ENCODE measurements at regions not wholly inside any gene's neighbourhood (a gene's known extent, or its start where the extent isn't known, plus 50 kb on each side); places are given as distances from the start of the nearest gene placed in this dataset.

DNA sequence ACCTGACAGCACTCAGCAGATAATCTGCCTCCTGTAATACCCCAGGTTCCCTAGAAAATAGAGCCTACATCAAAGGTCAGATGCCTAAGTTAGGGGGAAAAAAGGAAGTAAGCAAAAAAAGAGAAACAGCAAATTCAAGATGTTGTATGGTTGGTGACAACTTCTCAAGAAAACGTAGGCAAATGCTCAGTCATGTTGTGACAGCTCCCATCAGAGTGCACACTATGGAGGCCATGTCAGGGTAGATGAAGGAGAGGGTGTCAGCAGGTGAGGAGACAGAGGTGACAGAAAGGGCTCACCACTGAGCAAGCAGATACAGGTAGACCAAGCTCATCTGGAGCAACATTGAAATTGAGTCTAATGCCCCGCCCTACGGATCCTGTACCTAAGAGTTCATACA, 356.8 kb upstream of the BRINP1 start:
- TF ChIP-seq, protein P1, sequence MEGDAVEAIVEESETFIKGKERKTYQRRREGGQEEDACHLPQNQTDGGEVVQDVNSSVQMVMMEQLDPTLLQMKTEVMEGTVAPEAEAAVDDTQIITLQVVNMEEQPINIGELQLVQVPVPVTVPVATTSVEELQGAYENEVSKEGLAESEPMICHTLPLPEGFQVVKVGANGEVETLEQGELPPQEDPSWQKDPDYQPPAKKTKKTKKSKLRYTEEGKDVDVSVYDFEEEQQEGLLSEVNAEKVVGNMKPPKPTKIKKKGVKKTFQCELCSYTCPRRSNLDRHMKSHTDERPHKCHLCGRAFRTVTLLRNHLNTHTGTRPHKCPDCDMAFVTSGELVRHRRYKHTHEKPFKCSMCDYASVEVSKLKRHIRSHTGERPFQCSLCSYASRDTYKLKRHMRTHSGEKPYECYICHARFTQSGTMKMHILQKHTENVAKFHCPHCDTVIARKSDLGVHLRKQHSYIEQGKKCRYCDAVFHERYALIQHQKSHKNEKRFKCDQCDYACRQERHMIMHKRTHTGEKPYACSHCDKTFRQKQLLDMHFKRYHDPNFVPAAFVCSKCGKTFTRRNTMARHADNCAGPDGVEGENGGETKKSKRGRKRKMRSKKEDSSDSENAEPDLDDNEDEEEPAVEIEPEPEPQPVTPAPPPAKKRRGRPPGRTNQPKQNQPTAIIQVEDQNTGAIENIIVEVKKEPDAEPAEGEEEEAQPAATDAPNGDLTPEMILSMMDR (IDR thresholded peaks at IDR 0.05) = no peak
- TF ChIP-seq POLR2A (IDR thresholded peaks at IDR 0.05) = no peak

All from lower leg skin (tissue), 3 donors.